ENCODE measurements at regions not wholly inside any gene's neighbourhood (a gene's known extent, or its start where the extent isn't known, plus 50 kb on each side); places are given as distances from the start of the nearest gene placed in this dataset.

DNA sequence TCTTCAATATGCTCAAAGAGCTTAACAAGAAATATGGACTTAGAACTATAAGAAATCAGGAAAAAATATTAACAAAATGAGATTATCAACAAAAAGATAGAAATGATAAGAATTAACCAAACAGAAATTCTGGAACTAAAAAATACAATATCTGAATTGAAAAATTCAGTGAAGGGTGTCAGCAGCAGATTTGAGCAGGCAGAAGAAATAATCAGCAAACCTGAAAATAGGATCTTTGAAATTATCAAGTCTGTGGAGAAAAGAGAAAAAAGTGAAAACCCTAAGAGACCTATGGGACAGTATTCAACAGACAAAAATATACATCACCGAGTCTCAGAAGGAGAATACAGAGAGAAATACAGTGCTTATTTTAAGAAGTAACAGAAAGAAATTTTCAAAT, 877.8 kb upstream of the AGA start:
- no peak for TF ChIP-seq POLR2A (IDR thresholded peaks at IDR 0.05; ENCODE audit: low read depth, low read length)
- TF ChIP-seq TAF1 (IDR thresholded peaks at IDR 0.05; ENCODE audit: borderline replicate concordance, low read depth, low read length), result no peak
- TF ChIP-seq POLR2AphosphoS5 (IDR thresholded peaks at IDR 0.05; ENCODE audit: low read depth, low read length), result no peak
- FAIRE-seq (no peak), DNase-seq (ENCODE audit: insufficient read length) (no peak)

DNA sequence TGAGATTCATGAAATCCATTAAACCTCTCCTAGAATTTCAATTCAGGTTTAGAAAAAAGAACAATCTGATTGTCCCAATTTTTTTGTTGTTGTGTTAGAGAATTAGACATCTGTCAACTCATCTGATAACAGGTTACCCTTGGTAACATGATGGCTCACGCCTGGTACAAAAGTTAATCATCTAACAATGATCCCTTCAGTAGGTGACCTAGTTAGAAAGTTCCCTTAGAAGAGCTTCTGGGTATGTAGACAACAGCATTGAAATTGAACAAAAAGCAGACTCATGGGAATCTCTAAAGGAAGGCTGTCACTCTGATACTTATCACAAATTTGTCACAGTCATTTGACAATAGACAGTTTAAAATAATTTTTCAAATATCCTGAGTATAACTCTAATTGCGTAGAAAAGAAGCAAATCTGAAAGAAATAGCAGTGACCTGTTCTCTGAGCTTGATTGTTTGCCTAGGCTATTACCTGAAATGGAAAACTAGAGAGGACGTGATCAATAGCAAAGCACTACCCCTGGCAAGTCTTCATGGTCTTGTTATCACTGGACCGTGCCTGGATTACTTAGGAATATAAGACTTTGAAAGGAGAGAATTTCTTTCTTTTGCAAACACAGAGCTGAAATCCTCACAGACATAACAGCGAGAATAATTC, 880.4 kb upstream of the AGA start:
- DNase-seq (ENCODE audit: insufficient read length) (no peak), FAIRE-seq (no peak)
- TF ChIP-seq POLR2A (IDR thresholded peaks at IDR 0.05; ENCODE audit: low read depth, low read length) (no peak), POLR2AphosphoS5 (IDR thresholded peaks at IDR 0.05; ENCODE audit: low read depth, low read length) (no peak), TAF1 (IDR thresholded peaks at IDR 0.05; ENCODE audit: borderline replicate concordance, low read depth, low read length) (no peak)

DNA sequence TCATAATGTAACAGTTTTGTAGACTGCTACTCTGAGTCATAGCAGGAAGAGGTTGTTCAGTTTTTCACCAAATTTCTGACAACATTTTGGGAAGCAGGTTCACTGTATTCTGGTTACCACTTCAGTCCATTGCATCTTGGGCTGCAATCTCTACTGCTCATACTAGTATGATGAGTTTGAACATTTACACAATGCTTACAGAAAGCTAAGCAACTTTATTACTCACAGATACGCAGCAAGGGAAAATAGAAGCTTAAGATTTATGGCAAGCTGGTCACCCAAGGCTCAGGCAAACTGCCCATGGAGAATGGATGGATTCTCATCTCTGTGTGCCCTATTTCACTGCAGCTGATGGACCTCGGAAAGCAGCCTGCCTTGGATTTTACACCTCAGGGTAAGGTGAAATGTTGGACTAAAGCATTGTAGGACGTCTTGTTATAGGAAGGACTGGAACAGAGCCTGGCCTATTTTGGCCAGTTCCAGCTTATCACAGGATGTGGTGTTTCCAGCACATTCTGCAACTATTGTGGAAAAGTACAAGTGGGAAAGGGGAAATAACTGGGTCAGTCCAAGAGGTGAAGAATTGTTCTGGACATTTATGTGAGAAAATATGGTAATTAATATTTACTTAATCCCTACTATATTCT, 887.1 kb upstream of the AGA start:
- FAIRE-seq, result no peak
- TF ChIP-seq POLR2A (IDR thresholded peaks at IDR 0.05; ENCODE audit: low read depth, low read length) (no peak), TAF1 (IDR thresholded peaks at IDR 0.05; ENCODE audit: borderline replicate concordance, low read depth, low read length) (no peak), POLR2AphosphoS5 (IDR thresholded peaks at IDR 0.05; ENCODE audit: low read depth, low read length) (no peak)
- DNase-seq (ENCODE audit: insufficient read length), result no peak

DNA sequence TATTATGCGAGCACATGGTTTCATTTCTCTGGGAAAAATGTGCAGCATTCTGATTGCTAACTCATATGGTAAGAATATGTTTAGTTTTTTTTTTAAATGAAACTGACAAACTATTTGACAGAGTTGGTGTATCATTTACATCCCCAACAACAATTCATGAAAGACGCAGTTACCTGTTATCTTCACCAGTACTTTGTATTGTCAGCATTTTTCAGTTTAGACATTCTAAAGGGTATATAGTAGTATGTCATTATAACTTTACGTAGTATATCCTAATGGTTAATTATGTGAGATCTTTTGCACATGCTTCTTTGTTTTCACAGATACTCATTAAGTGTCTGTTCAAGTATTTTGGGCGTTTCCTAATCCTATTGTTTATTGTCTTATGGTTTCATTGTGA, 891.1 kb upstream of the AGA start:
- DNase-seq (ENCODE audit: insufficient read length), result no peak
- TF ChIP-seq POLR2AphosphoS5 (IDR thresholded peaks at IDR 0.05; ENCODE audit: low read depth, low read length), result no peak
- TF ChIP-seq TAF1 (IDR thresholded peaks at IDR 0.05; ENCODE audit: borderline replicate concordance, low read depth, low read length), result no peak
- no peak for TF ChIP-seq POLR2A (IDR thresholded peaks at IDR 0.05; ENCODE audit: low read depth, low read length)
- FAIRE-seq, result no peak

DNA sequence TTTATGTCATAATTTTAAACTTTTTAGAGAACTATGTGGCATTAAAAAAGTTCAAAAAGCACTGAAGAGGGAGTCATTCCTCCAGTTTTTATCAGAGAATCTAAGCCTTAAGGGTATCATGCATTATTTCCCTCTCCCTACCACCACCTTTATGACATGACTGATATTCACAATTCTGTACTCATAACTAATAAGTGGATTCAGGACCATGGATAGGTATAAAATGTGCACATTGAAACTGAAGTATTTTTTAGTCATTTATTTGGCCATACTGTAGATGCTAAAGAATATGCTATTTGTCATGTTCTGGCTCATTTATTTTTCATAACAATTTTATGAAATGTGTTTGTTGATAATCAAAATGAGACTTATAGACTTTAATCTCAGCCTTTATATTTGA, 897.5 kb upstream of the AGA start:
- FAIRE-seq (no peak), DNase-seq (ENCODE audit: insufficient read length) (no peak)
- TF ChIP-seq POLR2A (IDR thresholded peaks at IDR 0.05; ENCODE audit: low read depth, low read length) (no peak), TAF1 (IDR thresholded peaks at IDR 0.05; ENCODE audit: borderline replicate concordance, low read depth, low read length) (no peak), POLR2AphosphoS5 (IDR thresholded peaks at IDR 0.05; ENCODE audit: low read depth, low read length) (no peak)

DNA sequence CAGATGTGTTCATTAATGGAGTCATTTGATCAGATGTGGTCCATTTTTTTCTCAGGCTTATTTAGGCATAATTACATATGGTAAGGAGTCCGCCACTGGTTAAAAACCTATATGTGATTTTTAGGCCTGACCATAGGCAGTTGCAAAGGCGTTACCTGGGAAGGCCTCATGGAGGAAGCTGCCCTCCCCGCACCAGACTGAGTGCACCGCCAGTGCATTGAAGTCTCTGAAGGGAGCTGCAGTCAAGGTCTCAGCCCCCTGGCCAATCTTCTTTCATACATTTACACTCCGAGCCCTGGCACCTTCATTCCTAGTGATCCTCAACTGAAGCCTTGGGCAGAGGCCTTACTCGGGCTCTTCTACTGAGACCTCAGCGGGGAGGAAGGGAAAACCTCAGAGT, 898.2 kb upstream of the AGA start:
- DNase-seq (ENCODE audit: insufficient read length) (no peak), FAIRE-seq (no peak)
- TF ChIP-seq POLR2AphosphoS5 (IDR thresholded peaks at IDR 0.05; ENCODE audit: low read depth, low read length) (no peak), POLR2A (IDR thresholded peaks at IDR 0.05; ENCODE audit: low read depth, low read length) (no peak), TAF1 (IDR thresholded peaks at IDR 0.05; ENCODE audit: borderline replicate concordance, low read depth, low read length) (no peak)

DNA sequence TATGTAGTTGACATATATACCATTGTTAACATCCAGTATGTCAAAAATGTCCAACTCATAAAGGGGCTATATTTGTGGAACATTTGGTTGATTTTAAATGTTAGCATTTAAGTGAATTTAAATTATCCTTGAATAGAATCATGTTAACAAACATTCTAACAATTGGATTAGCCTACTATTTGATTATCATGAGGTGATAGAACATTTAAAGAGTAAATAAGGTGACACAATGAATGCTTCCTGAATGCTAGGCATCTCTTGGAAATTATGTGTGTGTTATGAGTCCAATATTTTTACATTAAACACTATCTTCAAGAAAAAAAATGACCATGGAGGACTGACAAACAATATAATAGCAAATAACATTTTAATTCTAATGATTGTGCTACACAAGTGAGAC, 901.9 kb upstream of the AGA start:
- FAIRE-seq, result no peak
- TF ChIP-seq POLR2AphosphoS5 (IDR thresholded peaks at IDR 0.05; ENCODE audit: low read depth, low read length), result no peak
- TF ChIP-seq POLR2A (IDR thresholded peaks at IDR 0.05; ENCODE audit: low read depth, low read length), result no peak
- no peak for TF ChIP-seq TAF1 (IDR thresholded peaks at IDR 0.05; ENCODE audit: borderline replicate concordance, low read depth, low read length)
- DNase-seq (ENCODE audit: insufficient read length), result no peak

DNA sequence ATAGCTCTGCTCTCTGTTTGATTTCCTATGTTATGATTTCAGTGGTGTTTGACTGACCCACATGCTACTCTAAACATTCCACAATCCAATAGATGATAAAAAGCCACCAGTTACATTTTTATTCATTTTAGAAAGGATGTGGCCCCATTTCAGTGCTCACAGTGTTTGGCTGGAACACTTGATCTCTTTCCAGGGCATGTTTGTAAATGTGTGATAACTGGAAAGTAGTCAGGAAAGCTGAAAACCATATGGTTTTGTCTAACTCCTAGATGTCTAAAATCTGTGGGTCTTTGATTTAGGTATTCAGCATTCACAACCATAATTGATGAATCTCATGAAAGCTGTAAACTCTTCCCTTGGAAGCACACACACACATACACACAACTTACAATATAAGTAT, 904.9 kb upstream of the AGA start:
- FAIRE-seq (no peak), DNase-seq (ENCODE audit: insufficient read length) (no peak)
- no peak for TF ChIP-seq TAF1 (IDR thresholded peaks at IDR 0.05; ENCODE audit: borderline replicate concordance, low read depth, low read length)
- no peak for TF ChIP-seq POLR2A (IDR thresholded peaks at IDR 0.05; ENCODE audit: low read depth, low read length)
- no peak for TF ChIP-seq POLR2AphosphoS5 (IDR thresholded peaks at IDR 0.05; ENCODE audit: low read depth, low read length)

DNA sequence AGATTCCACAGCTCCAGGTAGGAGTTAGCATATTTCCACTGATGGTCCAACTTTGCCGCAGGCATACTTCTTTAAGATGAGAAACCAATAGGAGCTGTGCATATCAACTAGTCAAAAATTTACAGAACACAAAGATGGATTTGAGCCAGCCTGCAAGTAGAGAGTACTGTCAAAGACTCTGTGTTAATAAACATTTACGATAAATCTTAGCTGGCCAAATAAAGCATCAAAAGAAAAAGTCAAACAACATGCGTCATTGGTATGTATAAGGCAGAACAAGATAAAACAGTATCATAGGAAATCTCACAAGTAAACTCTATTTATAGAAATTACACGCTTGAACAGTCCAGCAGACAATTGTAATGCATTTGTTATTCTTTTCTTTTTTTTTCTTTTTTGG, 907.4 kb upstream of the AGA start:
- no peak for TF ChIP-seq POLR2AphosphoS5 (IDR thresholded peaks at IDR 0.05; ENCODE audit: low read depth, low read length)
- no peak for TF ChIP-seq POLR2A (IDR thresholded peaks at IDR 0.05; ENCODE audit: low read depth, low read length)
- DNase-seq (ENCODE audit: insufficient read length), result no peak
- FAIRE-seq, result no peak

DNA sequence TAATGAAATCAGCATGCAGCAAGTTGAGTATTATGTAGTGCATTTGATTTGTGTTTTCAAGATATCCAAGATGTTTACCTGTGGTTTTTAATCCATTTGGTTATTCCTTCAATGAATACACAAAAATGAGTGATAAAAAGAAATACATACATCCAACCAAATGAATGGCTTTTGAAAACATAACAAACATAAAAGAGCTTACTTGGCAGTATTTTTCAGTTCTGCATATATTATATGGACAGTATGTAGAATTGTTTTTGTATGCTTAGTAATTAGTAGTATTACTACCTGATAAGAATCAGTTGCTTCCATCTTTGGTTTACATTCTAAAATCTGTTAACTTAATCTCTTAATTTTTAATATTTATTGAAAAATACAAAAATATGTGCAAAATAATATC, 908.9 kb upstream of the AGA start:
- DNase-seq (ENCODE audit: insufficient read length), result no peak
- no peak for FAIRE-seq
- no peak for TF ChIP-seq TAF1 (IDR thresholded peaks at IDR 0.05; ENCODE audit: borderline replicate concordance, low read depth, low read length)
- no peak for TF ChIP-seq POLR2AphosphoS5 (IDR thresholded peaks at IDR 0.05; ENCODE audit: low read depth, low read length)
- TF ChIP-seq POLR2A (IDR thresholded peaks at IDR 0.05; ENCODE audit: low read depth, low read length), result no peak

DNA sequence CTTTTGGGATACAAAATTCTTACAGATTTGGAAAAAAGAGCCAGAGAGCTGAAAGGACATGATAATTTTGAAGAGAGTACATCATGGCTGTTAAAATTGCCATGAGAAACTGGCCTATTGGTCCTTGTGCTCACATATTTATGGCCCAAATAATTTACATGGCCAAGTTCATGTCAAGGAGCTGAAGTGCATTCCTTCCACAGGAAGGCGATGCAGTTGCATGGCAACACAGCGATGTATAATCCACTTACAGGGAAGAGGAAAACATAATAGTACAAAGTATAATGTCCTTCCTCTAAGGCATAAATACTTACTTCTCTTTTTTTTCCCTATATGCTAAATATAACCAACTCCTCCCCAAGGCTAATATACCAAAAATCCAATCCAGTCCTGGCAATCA, 914.5 kb upstream of the AGA start:
- DNase-seq (ENCODE audit: insufficient read length) (no peak), FAIRE-seq (no peak)

DNA sequence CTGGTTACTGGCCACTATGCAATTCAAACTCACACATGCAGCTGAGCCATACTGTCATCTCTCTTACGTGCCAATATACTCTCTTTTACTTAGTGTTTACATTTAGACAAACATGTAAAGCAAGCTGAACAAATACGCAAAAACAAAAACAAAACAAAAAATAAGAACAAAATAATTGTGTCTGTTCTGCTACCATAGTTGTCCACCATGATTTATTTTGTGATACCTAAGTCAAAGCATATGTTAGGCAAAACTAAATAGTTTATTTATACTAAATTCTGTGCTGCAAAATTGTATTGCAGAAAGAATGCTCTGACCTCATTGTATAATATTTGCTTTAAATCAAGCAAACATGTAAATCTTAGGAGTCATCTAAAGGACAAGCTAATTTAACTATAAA, 943.2 kb upstream of the AGA start:
- no peak for FAIRE-seq
- no peak for TF ChIP-seq TAF1 (IDR thresholded peaks at IDR 0.05; ENCODE audit: borderline replicate concordance, low read depth, low read length)
- no peak for TF ChIP-seq POLR2AphosphoS5 (IDR thresholded peaks at IDR 0.05; ENCODE audit: low read depth, low read length)
- no peak for TF ChIP-seq POLR2A (IDR thresholded peaks at IDR 0.05; ENCODE audit: low read depth, low read length)
- no peak for DNase-seq (ENCODE audit: insufficient read length)

More for the DNA sequence above, 914.5 kb upstream of the AGA start:
- TF ChIP-seq TAF1 (IDR thresholded peaks at IDR 0.05; ENCODE audit: borderline replicate concordance, low read depth, low read length) (no peak), POLR2A (IDR thresholded peaks at IDR 0.05; ENCODE audit: low read depth, low read length) (no peak), POLR2AphosphoS5 (IDR thresholded peaks at IDR 0.05; ENCODE audit: low read depth, low read length) (no peak)
